A549 (cell line): ENCODE measurements at regions not wholly inside any gene's neighbourhood (a gene's known extent, or its start where the extent isn't known, plus 50 kb on each side); places are given as distances from the start of the nearest gene placed in this dataset.

Experiments used
- ATAC-seq, 2 experiments: fragments of 200-7000 bp in 1 of 2; fragments of >200 bp in 1 of 2; cut with Nextera tagmentation in 1 of 2; cut with Tn5 transposase in 1 of 2; 3 replicates each; pipeline versions ENCODE4 v1.8.0 to v1.9.1; 2018 to 2020; ENCODE audit warnings: mild to moderate bottlenecking in 1 of 2, moderate library complexity in 1 of 2
- CTCF ChIA-PET: fragments of 300-600 bp; sonication (Branson Sonifier 250); formaldehyde crosslinking; extraction: SDS; loops from one replicate; lab custom pipeline; 2021; ENCODE audit warnings: antibody characterized with exemption, inconsistent platforms; lab: Yijun Ruan, JAX
- POLR2A ChIA-PET: fragments of 350-600 bp; formaldehyde crosslinking; extraction: SDS; loops from one replicate; lab custom pipeline; 2021; ENCODE audit warnings: antibody characterized with exemption, inconsistent platforms; lab: Yijun Ruan, JAX
- DNase-seq, 2 experiments: peaks; one replicate each; pipeline versions ENCODE4 v3.0.0 to v3.0.0-alpha.2; 2011 to 2016; ENCODE audit warnings: low read depth in 1 of 2, low spot score in 1 of 2
- FAIRE-seq: peaks from 2 replicates; lab custom pipeline; 2011; peaks lifted over from hg19 to GRCh38; lab: Jason Lieb, UNC
- H3K27ac ChIP-seq, 2 experiments: fragments of >200 bp; sonication (Bioruptor Twin); formaldehyde crosslinking; 3 replicates each; pipeline ENCODE4 v1.5.1; 2016 to 2017
- H3K4me1 ChIP-seq: fragments of >200 bp; sonication (Bioruptor Twin); formaldehyde crosslinking; 3 replicates; pipeline ENCODE4 v1.6.1; 2016
- H3K4me2 ChIP-seq: fragments of >200 bp; sonication (Bioruptor Twin); formaldehyde crosslinking; 3 replicates; pipeline ENCODE4 v1.6.1; 2016
- H3K4me3 ChIP-seq: fragments of >200 bp; sonication (Bioruptor Twin); formaldehyde crosslinking; 3 replicates; pipeline ENCODE4 v1.5.1; 2016
- H3K9me3 ChIP-seq: fragments of >200 bp; sonication (Bioruptor Twin); formaldehyde crosslinking; 3 replicates; pipeline ENCODE4 v1.6.1; 2016
- CBX8 ChIP-seq: fragments of 200-600 bp; sonication (generic); IDR thresholded peaks from 2 replicates; pipeline ENCODE4 v1.6.1; 2016
- CEBPB ChIP-seq, 2 experiments: fragments of >200 bp in 1 of 2; sonication (Bioruptor Twin) in 1 of 2; formaldehyde crosslinking in 1 of 2; IDR thresholded peaks; 2 replicates each; pipeline ENCODE4 v1.6.1; 2012 to 2016
- EHF ChIP-seq: fragments of 250-450 bp; sonication (Bioruptor Pico); IDR thresholded peaks from 2 replicates; pipeline ENCODE4 v1.5.0; 2020; ENCODE audit warnings: mild to moderate bottlenecking
- ELK1 ChIP-seq: fragments of 150-350 bp; IDR thresholded peaks from 2 replicates; pipeline ENCODE4 v1.6.1; 2014; ENCODE audit warnings: low read depth, mild to moderate bottlenecking, low read length
- EP300 ChIP-seq, 2 experiments: fragments of >200 bp; sonication (Bioruptor Twin); formaldehyde crosslinking; IDR thresholded peaks; 2 replicates in 1 of 2; 3 replicates in 1 of 2; pipeline ENCODE4 v1.6.1; 2016 to 2017
- HDAC2 ChIP-seq: fragments of 200-600 bp; sonication (generic); IDR thresholded peaks from 2 replicates; pipeline ENCODE4 v1.6.1; 2016
- HES2 ChIP-seq: fragments of >200 bp; sonication (Bioruptor Twin); formaldehyde crosslinking; IDR thresholded peaks from 2 replicates; pipeline ENCODE4 v1.6.1; 2016
- HEYL ChIP-seq: fragments of 250-450 bp; sonication (Bioruptor Pico); IDR thresholded peaks from 2 replicates; pipeline ENCODE4 v1.8.0; 2021; ENCODE audit warnings: mild to moderate bottlenecking, moderate library complexity
- HOXA7 ChIP-seq: fragments of 250-450 bp; sonication (Bioruptor Pico); IDR thresholded peaks from 2 replicates; pipeline ENCODE4 v1.5.0; 2020; ENCODE audit warnings: mild to moderate bottlenecking, moderate library complexity
- JUNB ChIP-seq: fragments of >200 bp; sonication (Bioruptor Twin); formaldehyde crosslinking; IDR thresholded peaks from 2 replicates; pipeline ENCODE4 v1.6.1; 2016
- KDM5A ChIP-seq: fragments of 200-600 bp; sonication (generic); IDR thresholded peaks from 2 replicates; pipeline ENCODE4 v1.6.1; 2016; ENCODE audit warnings: antibody characterized with exemption, mild to moderate bottlenecking
- MAZ ChIP-seq: fragments of 150-350 bp; IDR thresholded peaks from 2 replicates; pipeline ENCODE4 v1.6.1; 2014; ENCODE audit warnings: antibody characterized with exemption, low read depth, low read length, borderline replicate concordance
- MYC ChIP-seq: IDR thresholded peaks from 2 replicates; pipeline ENCODE4 v1.6.1; 2012; ENCODE audit warnings: mild to moderate bottlenecking, inconsistent platforms, low read length, improper control_type of control experiment, borderline replicate concordance
- NR3C1 ChIP-seq: fragments of >200 bp; sonication (Bioruptor Twin); formaldehyde crosslinking; IDR thresholded peaks from 3 replicates; pipeline ENCODE4 v1.6.1; 2017
- POLR2A ChIP-seq: IDR thresholded peaks from 2 replicates; pipeline ENCODE4 v1.6.1; 2012; ENCODE audit warnings: mild to moderate bottlenecking, low read length
- RFX5 ChIP-seq: fragments of 450-650 bp; IDR thresholded peaks from 2 replicates; pipeline ENCODE4 v1.7.1; 2014; ENCODE audit warnings: antibody characterized with exemption, mild to moderate bottlenecking, moderate library complexity
- RNF2 ChIP-seq: fragments of 200-600 bp; sonication (generic); IDR thresholded peaks from 2 replicates; pipeline ENCODE4 v1.6.1; 2016; ENCODE audit warnings: low read depth, mild to moderate bottlenecking, antibody characterized with exemption, moderate library complexity, borderline replicate concordance
- SMC3 ChIP-seq: fragments of >200 bp; sonication (Bioruptor Twin); formaldehyde crosslinking; IDR thresholded peaks from 3 replicates; pipeline ENCODE4 v1.6.1; 2018; ENCODE audit warnings: inconsistent platforms
- SREBF2 ChIP-seq: fragments of 450-650 bp; IDR thresholded peaks from 2 replicates; pipeline ENCODE4 v1.6.1; 2014; ENCODE audit warnings: mild to moderate bottlenecking, moderate library complexity
- TP53 ChIP-seq: fragments of 250-450 bp; sonication (Bioruptor Pico); IDR thresholded peaks from 2 replicates; pipeline ENCODE4 v1.5.0; 2021; ENCODE audit warnings: mild to moderate bottlenecking, moderate library complexity
- USF2 ChIP-seq: fragments of 450-650 bp; IDR thresholded peaks from 2 replicates; pipeline ENCODE4 v1.6.1; 2014; ENCODE audit warnings: antibody characterized with exemption
- ZC3H11A ChIP-seq: fragments of 450-650 bp; IDR thresholded peaks from 2 replicates; pipeline ENCODE4 v1.6.1; 2014; ENCODE audit warnings: antibody characterized with exemption, mild to moderate bottlenecking
- ZFP36 ChIP-seq: fragments of 450-650 bp; IDR thresholded peaks from 2 replicates; pipeline ENCODE4 v1.6.1; 2014; ENCODE audit warnings: borderline replicate concordance; ENCODE audit not compliant: partially characterized antibody
- ZSCAN20 ChIP-seq: fragments of 250-450 bp; sonication (Bioruptor Pico); IDR thresholded peaks from 2 replicates; pipeline ENCODE4 v1.8.0; 2022; ENCODE audit warnings: mild to moderate bottlenecking, moderate library complexity
- WGBS: methylation state at CpG from one replicate; pipeline ENCODE4 v1.1.6; 2017; ENCODE audit errors: missing lambda C conversion rate; 5-methylcytosine and 5-hydroxymethylcytosine counted together
- TF ChIP-seq, protein P1 (sequence below): fragments of 250-450 bp; sonication (Bioruptor Pico); IDR thresholded peaks from 2 replicates; pipeline ENCODE4 v1.5.0; 2020; ENCODE audit warnings: low read depth, mild to moderate bottlenecking, moderate library complexity

GRCh38 chr12:88266806-88267360 lies 124.8 kb downstream of the TMTC3 start:
- Histone ChIP-seq H3K4me3 (no peak overlapping the region), H3K9me3 (no peaks in the 10 kb centered on the region), H3K27ac (no peak overlapping the region), H3K4me1 (no peaks in the 10 kb centered on the region), H3K4me2 (no peak overlapping the region)
- ChIA-PET POLR2A (no interaction called here), CTCF (no interaction called here)
- no peak for TF ChIP-seq CEBPB (IDR thresholded peaks at IDR 0.05)
- TF ChIP-seq EP300 (IDR thresholded peaks at IDR 0.05) = no peak
- TF ChIP-seq HES2 = no peak
- TF ChIP-seq, protein P1, sequence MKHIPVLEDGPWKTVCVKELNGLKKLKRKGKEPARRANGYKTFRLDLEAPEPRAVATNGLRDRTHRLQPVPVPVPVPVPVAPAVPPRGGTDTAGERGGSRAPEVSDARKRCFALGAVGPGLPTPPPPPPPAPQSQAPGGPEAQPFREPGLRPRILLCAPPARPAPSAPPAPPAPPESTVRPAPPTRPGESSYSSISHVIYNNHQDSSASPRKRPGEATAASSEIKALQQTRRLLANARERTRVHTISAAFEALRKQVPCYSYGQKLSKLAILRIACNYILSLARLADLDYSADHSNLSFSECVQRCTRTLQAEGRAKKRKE (CRISPR knock-in tag) = no peak
- no peak for TF ChIP-seq ELK1
- no peak for TF ChIP-seq SMC3
- no peak for TF ChIP-seq POLR2A
- no peak for TF ChIP-seq JUNB
- no peak for TF ChIP-seq SREBF2
- no peak for TF ChIP-seq KDM5A
- no peak for TF ChIP-seq ZC3H11A
- TF ChIP-seq MAZ = no peak
- TF ChIP-seq ZFP36 = no peak
- TF ChIP-seq TP53 = no peak
- no peak for TF ChIP-seq HEYL (CRISPR knock-in tag)
- ATAC-seq = no peak
- 74% methylated on average over 2 of the region's 2 CpGs for WGBS
- FAIRE-seq = no peak
- DNase-seq = no peak

GRCh38 chr12:88267630-88268029 lies 125.5 kb downstream of the TMTC3 start:
- DNase-seq = no peak
- ATAC-seq = no peak
- POLR2A ChIA-PET = no interaction called here
- no peak overlapping the region for H3K27ac ChIP-seq
- peak; percentile 54 for FAIRE-seq
- WGBS = 84% methylated on average over 2 of the region's 2 CpGs
- CTCF ChIA-PET = no interaction called here
- no peaks in the 10 kb centered on the region for H3K9me3 ChIP-seq
- H3K4me2 ChIP-seq = no peak overlapping the region
- no peak overlapping the region for H3K4me3 ChIP-seq
- no peaks in the 10 kb centered on the region for H3K4me1 ChIP-seq
- TF ChIP-seq HEYL (CRISPR knock-in tag) = no peak
- no peak for TF ChIP-seq KDM5A
- no peak for TF ChIP-seq CEBPB (IDR thresholded peaks at IDR 0.05)
- no peak for TF ChIP-seq NR3C1
- no peak for TF ChIP-seq MYC
- no peak for TF ChIP-seq ZSCAN20 (CRISPR knock-in tag)
- no peak for TF ChIP-seq EHF
- TF ChIP-seq USF2 = no peak
- no peak for TF ChIP-seq HDAC2
- no peak for TF ChIP-seq ZFP36
- TF ChIP-seq EP300 (IDR thresholded peaks at IDR 0.05) = no peak
- TF ChIP-seq HOXA7 (CRISPR knock-in tag) = no peak
- TF ChIP-seq CBX8 = no peak
- TF ChIP-seq RNF2 = no peak
- TF ChIP-seq SREBF2 = no peak

- 72% methylated on average over 4 of the region's 4 CpGs for WGBS
- no peaks in the 10 kb centered on the region for H3K4me1 ChIP-seq
- POLR2A ChIA-PET = no interaction called here
- no peak for TF ChIP-seq RFX5
- TF ChIP-seq, all 56 proteins: peak for 0
- CTCF ChIA-PET = interaction anchor here (0.7 kb wide), 1 partner anchor 1256 kb away, joined by 3 read pairs; no protein-coding TSS in a partner anchor
- no peak for DNase-seq
- no peaks in the 10 kb centered on the region for H3K9me3 ChIP-seq
- 0 out of 6 replicates have a peak, but pooled peaks of 1 of the 2 experiments have one; percentile 20 for ATAC-seq
- FAIRE-seq = no peak
- H3K4me2 ChIP-seq = no peak overlapping the region
- H3K4me3 ChIP-seq = no peak overlapping the region
- H3K27ac ChIP-seq = no peak overlapping the region
Measured at GRCh38 chr12:88272456-88272855, 130.3 kb downstream of the TMTC3 start.
